ENCODE measurements at regions not wholly inside any gene's neighbourhood (a gene's known extent, or its start where the extent isn't known, plus 50 kb on each side); places are given as distances from the start of the nearest gene placed in this dataset.
"Not testable (repeated sequence)": the region's sequence is repeated elsewhere in the genome, so short reads cannot be mapped to it uniquely, and the experiment has no call there.

- DNase-seq, result no peak
Observed at GRCh38 chr13:85597790-85598500, 201.3 kb downstream of the SLITRK6 start.

- DNase-seq, result no peak
Observed at GRCh38 chr13:85592211-85592610, 207.0 kb downstream of the SLITRK6 start.

- peak; percentile 12 for DNase-seq
Observed at GRCh38 chr13:85590231-85590931, 208.8 kb downstream of the SLITRK6 start.

GRCh38 chr13:85589021-85589420 is 210.2 kb downstream of the SLITRK6 start:
- no peak for DNase-seq

GRCh38 chr13:85588359-85588758 is 210.9 kb downstream of the SLITRK6 start:
- DNase-seq, result no peak

- no peak for DNase-seq
Observed at GRCh38 chr13:85586856-85587255, 212.4 kb downstream of the SLITRK6 start.

GRCh38 chr13:85586422-85586831 is 212.8 kb downstream of the SLITRK6 start:
- peak; percentile 13 for DNase-seq

GRCh38 chr13:85582890-85583289 is 216.3 kb downstream of the SLITRK6 start:
- no peak for DNase-seq

- DNase-seq, result no peak
Observed at GRCh38 chr13:85575110-85575509, 224.1 kb downstream of the SLITRK6 start.

- DNase-seq, result no peak
Observed at GRCh38 chr13:85567909-85568308, 231.3 kb downstream of the SLITRK6 start.

- DNase-seq, result no peak
Observed at GRCh38 chr13:85565652-85566051, 233.6 kb downstream of the SLITRK6 start.

- DNase-seq, result no peak
Observed at GRCh38 chr13:85564598-85564997, 234.6 kb downstream of the SLITRK6 start.

- no peak for DNase-seq
Observed at GRCh38 chr13:85562282-85562681, 236.9 kb downstream of the SLITRK6 start.

- DNase-seq, result no peak
Observed at GRCh38 chr13:85557691-85558467, 241.3 kb downstream of the SLITRK6 start.

- DNase-seq, result no peak
Observed at GRCh38 chr13:85551012-85551411, 248.2 kb downstream of the SLITRK6 start.

- no peak for DNase-seq
Observed at GRCh38 chr13:85549819-85550218, 249.4 kb downstream of the SLITRK6 start.

- not testable (repeated sequence) for DNase-seq
Observed at GRCh38 chr13:85548845-85549244, 250.4 kb downstream of the SLITRK6 start.

GRCh38 chr13:85545771-85546170 is 253.4 kb downstream of the SLITRK6 start:
- DNase-seq, result no peak

- no peak for DNase-seq
Observed at GRCh38 chr13:85544756-85545155, 254.5 kb downstream of the SLITRK6 start.

GRCh38 chr13:85543144-85543543 is 256.1 kb downstream of the SLITRK6 start:
- peak; percentile 26 for DNase-seq

GRCh38 chr13:85541476-85541875 is 257.7 kb downstream of the SLITRK6 start:
- no peak for DNase-seq

- DNase-seq, result no peak
Observed at GRCh38 chr13:85538957-85539356, 260.3 kb downstream of the SLITRK6 start.

- DNase-seq, result no peak
Observed at GRCh38 chr13:85537601-85538000, 261.6 kb downstream of the SLITRK6 start.

Measured in fibroblast of skin of back (primary cell).